ENCODE measurements at regions not wholly inside any gene's neighbourhood (a gene's known extent, or its start where the extent isn't known, plus 50 kb on each side); places are given as distances from the start of the nearest gene placed in this dataset.

DNA sequence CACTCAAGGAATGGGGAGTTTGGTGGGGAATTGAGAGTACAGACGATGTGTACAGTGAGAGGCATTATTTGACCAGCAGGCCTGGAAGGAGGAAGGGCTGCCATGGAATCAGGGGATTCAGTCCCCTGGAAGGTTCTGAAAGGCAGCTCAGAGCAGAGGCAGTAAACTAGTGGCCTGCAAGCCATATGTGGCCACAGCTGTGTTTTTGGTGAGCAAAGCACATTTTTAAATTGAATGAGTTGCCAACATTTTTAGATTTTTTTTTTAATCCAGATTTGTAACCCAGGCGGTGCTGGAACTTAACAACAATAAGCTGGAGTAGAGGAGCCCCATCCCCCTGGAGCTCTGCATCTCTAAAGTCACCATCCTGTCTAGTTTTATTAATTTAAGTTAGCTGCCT is 95.3 kb upstream of the IPO5 start:
- TF ChIP-seq, protein P1, sequence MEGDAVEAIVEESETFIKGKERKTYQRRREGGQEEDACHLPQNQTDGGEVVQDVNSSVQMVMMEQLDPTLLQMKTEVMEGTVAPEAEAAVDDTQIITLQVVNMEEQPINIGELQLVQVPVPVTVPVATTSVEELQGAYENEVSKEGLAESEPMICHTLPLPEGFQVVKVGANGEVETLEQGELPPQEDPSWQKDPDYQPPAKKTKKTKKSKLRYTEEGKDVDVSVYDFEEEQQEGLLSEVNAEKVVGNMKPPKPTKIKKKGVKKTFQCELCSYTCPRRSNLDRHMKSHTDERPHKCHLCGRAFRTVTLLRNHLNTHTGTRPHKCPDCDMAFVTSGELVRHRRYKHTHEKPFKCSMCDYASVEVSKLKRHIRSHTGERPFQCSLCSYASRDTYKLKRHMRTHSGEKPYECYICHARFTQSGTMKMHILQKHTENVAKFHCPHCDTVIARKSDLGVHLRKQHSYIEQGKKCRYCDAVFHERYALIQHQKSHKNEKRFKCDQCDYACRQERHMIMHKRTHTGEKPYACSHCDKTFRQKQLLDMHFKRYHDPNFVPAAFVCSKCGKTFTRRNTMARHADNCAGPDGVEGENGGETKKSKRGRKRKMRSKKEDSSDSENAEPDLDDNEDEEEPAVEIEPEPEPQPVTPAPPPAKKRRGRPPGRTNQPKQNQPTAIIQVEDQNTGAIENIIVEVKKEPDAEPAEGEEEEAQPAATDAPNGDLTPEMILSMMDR (conservative IDR thresholded peaks at IDR 0.05) = no peak
- no peak for TF ChIP-seq ZFX (IDR thresholded peaks at IDR 0.05)
- H3K27ac ChIP-seq = no peak overlapping the region

DNA sequence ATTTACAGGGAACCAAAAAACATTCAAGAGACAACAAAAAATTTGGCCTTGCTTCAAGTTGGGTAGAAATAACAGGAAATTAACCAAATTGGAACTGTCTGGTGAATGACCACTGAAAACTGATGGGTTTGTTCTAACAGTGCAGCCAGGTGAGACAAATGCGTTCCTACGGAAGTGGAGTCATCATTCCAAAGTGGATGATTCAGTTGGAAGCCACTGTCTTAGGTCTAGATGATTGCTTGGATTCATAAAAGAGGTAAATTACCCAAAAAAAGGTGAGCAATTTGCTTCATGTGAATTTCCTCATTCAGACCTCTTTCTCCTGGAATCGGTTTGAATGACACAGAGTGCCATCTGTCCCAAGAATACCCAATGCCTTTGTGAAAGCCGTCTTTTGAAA is 87.1 kb upstream of the IPO5 start:
- TF ChIP-seq, protein P1 (conservative IDR thresholded peaks at IDR 0.05) = no peak
- no peak for TF ChIP-seq ZFX (IDR thresholded peaks at IDR 0.05)
- no peak overlapping the region for H3K27ac ChIP-seq

DNA sequence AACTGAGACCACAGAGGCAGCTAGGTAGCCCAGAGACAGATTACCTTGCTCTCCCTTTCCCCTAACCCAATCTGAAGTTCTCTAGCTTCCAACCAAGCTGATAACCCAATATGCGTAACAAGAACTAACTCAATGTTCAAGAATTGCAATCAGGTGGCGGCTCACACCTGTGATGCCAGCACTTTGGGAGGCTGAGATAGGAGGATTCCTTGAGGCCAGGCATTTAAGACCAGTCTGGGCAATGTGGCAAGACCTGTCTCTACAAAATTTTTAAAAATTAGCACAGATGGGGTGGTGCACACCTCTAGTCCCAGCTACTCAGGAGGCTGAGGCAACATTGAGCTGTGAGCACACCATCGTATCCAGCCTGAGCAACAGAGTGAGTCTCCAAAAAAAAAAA is 86.7 kb upstream of the IPO5 start:
- TF ChIP-seq, protein P1 (conservative IDR thresholded peaks at IDR 0.05) = no peak
- TF ChIP-seq ZFX (IDR thresholded peaks at IDR 0.05) = no peak
- no peak overlapping the region for H3K27ac ChIP-seq

DNA sequence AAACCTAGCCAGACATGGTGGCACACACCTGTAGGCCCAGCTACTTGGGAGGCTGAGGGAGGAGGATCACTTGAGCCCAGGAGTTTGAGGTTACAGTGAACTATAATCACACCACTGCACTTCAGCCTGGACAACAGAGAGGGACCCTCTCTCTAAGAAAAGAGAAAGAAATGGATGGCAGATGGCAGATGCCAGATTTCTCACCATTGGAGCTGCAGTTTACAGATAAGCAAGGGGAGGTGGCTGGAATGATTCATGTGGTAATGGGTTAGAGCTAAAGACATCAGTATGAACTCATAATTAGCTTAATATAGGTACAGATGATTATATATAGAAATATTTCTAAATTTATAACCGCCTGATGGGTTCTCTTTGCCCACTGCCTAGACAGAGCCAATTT is 80.1 kb upstream of the IPO5 start:
- no peak overlapping the region for H3K27ac ChIP-seq
- TF ChIP-seq, protein P1 (conservative IDR thresholded peaks at IDR 0.05) = no peak
- no peak for TF ChIP-seq ZFX (IDR thresholded peaks at IDR 0.05)

DNA sequence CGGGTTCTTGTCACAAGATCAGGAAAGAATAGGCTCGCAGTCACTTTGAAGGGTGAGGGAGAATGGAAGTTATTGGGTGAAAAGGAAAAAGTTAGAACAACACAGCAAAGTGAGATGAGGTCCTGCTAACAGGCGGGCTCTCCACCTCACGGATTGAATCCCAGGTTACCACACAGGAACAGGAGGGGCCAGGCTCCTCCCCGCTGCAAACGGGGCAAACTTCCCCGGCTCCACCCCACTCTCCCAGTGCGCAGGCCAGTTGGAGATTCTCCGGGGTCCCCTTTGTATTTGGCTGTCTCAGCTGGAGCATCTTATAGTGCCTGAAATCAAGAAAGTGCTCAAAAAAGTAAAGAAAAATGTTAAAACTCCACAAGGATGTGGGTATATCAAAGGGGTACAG is 78.3 kb upstream of the IPO5 start:
- no peak overlapping the region for H3K27ac ChIP-seq
- TF ChIP-seq ZFX (IDR thresholded peaks at IDR 0.05) = no peak
- TF ChIP-seq, protein P1 (conservative IDR thresholded peaks at IDR 0.05) = no peak

DNA sequence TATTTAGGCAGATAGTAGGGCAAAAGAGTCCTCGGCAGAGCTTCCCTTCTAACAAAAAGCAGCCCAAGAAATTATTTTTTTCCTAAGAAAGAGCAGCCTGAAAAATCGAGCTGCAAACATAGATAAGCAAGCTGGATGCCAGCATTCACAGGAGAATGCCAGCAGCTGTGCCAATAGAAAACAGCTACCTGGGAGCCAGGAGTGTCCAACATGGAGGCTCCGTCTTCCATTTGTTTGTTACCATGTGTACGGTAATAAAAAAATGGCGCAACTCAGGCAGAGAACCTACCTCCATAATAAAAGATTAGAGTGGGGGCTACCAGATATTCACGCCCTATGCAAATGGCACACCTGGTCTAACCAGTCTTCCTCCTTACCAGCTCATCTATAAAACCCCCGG is 77.6 kb upstream of the IPO5 start:
- TF ChIP-seq, protein P1 (conservative IDR thresholded peaks at IDR 0.05) = no peak

DNA sequence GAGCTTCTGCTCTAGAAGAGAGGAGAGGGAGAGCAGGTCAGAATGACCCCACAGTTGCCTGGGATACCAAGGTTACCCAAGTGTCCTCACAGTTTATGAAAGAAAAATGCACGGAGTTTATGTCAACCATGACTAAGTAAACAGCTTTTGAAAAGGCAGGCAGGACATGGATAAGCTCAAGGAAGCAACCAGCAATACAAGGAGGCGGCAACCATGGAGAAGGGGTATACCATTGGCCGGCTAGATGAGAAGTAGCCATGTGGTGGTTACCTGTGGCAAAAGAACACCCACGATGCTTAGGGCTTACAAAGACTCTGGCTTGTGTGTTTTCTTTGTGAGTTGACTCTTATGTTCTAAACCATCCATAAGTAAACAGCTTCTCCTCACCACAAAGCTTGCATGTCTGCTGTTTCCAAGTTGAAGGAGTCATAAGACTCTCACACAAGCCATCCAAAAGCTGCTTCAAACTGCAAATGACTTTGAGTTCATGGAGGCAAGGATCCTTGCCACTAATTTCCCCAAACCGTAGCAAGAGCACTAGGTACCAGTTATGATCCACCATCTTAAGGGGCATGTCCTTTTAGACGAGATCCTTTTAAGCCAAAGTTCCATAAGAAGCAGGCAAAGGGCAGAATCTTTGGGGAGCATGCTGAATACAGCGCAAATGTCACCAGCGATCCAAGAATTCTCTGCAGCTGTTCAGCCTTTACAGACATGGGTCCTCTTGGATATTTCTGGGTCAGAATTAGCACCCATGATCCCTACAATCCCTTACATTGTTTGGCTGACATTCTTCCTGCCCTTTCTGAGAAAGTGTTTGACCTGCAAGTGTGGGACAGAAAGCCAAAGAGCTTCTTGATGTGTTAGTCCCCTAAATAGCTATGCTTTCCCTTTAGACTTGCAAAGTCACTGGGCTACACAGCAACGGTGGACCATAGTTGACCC is 74.8 kb upstream of the IPO5 start:
- no peak for TF ChIP-seq ZFX (IDR thresholded peaks at IDR 0.05)
- no peak overlapping the region for H3K27ac ChIP-seq

More for the DNA sequence above, 77.6 kb upstream of the IPO5 start:
- H3K27ac ChIP-seq = no peak overlapping the region
